AG04449 (cell line): ENCODE measurements at regions not wholly inside any gene's neighbourhood (a gene's known extent, or its start where the extent isn't known, plus 50 kb on each side); places are given as distances from the start of the nearest gene placed in this dataset.

ENCODE experiments used
- CTCF ChIA-PET: fragments of 350-600 bp; formaldehyde crosslinking; extraction: SDS; loops from one replicate; lab custom pipeline; 2021; ENCODE audit warnings: antibody characterized with exemption; lab: Yijun Ruan, JAX
- POLR2A ChIA-PET: fragments of 400-600, 350-600 bp; formaldehyde crosslinking; extraction: SDS; loops from one replicate; lab custom pipeline; 2020; ENCODE audit warnings: antibody characterized with exemption, inconsistent platforms; lab: Yijun Ruan, JAX
- DNase-seq: peaks from one replicate; pipeline ENCODE4 v3.0.0-alpha.2; 2010; ENCODE audit warnings: low read depth, low spot score
- H3K4me3 ChIP-seq: 2 replicates; pipeline ENCODE4 v1.5.1; 2011; ENCODE audit warnings: low read depth, mild to moderate bottlenecking, control low read depth, low read length
- TF ChIP-seq, protein P1 (sequence below): IDR thresholded peaks from one replicate; pipeline ENCODE4 v1.5.1; 2011; ENCODE audit warnings: mild to moderate bottlenecking, moderate library complexity, low read length, control low read depth, inconsistent platforms; ENCODE audit not compliant: insufficient read depth; ENCODE audit errors: missing control alignments

DNA sequence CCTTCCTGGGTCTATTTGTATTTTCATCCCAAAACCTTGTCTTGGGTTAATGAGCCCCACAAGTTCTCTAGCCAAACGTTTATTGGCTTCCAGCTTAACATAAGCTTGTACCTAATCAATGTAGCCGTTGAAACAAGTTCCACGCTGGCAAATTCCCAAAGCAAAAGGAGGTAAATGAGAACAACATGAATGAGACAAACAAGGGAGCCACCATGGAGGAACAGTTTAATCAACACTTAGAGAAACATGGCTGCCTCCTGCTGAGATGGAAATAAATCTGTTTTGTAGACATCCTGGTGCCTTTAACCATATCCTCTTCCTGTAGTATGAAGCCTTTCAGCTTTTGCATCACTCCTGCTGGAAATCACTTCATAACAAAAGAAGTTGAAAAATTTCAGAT lies 166.6 kb upstream of the NFIB start:
- no peak overlapping the region for H3K4me3 ChIP-seq
- TF ChIP-seq, protein P1, sequence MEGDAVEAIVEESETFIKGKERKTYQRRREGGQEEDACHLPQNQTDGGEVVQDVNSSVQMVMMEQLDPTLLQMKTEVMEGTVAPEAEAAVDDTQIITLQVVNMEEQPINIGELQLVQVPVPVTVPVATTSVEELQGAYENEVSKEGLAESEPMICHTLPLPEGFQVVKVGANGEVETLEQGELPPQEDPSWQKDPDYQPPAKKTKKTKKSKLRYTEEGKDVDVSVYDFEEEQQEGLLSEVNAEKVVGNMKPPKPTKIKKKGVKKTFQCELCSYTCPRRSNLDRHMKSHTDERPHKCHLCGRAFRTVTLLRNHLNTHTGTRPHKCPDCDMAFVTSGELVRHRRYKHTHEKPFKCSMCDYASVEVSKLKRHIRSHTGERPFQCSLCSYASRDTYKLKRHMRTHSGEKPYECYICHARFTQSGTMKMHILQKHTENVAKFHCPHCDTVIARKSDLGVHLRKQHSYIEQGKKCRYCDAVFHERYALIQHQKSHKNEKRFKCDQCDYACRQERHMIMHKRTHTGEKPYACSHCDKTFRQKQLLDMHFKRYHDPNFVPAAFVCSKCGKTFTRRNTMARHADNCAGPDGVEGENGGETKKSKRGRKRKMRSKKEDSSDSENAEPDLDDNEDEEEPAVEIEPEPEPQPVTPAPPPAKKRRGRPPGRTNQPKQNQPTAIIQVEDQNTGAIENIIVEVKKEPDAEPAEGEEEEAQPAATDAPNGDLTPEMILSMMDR = no peak
- ChIA-PET CTCF (no interaction called here), POLR2A (no interaction called here)
- DNase-seq = no peak

GRCh38 chr9:14479163-14479560 lies 165.2 kb upstream of the NFIB start:
- no peak overlapping the region for H3K4me3 ChIP-seq
- TF ChIP-seq, protein P1 = no peak
- ChIA-PET POLR2A (no interaction called here), CTCF (no interaction called here)
- no peak for DNase-seq

DNA sequence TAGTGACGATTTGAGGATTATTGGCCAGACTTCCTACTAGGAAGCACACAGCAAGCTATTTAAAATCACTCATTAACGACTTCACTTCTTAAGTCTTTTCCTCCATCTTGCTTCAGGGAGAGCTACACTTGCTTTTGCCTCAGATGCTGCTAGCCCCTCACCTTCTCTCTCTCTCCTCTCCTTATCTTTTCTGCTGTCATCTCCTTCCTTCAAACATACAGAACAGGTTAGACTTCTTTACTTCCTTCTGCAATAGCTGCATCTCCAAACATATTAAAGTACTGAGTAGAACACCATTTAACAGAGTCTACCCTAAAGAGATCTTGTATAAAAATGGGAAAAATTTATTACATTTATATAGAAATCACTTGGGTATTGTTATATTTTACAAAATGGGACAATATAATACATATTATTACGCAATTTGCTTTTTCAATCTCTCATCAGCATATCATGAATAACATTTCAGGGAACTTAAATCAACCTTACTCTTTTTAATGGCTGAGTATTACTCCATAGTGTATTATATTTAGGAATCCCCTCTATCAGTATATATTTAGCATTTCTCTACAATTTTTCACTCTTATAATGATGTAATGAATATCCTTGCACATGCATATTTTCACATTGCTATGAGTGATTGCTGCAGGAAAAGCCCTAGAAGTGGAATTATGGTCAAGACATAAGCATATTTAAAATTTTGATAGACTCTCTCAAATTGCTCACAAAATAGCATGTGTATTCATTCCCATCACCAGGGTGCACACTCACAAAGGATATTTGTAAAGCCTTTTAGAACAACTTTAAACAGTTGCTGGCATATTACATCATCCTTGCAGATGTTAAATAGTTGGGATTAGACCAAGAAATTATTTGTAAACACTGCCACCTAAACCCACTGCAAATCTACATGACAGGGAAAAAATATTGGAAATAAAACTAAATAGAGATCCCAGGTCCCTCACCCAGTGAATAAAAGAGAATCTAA lies 164.5 kb upstream of the NFIB start:
- no peak overlapping the region for H3K4me3 ChIP-seq
- TF ChIP-seq, protein P1 = no peak
- ChIA-PET POLR2A (no interaction called here), CTCF (no interaction called here)
- no peak for DNase-seq

GRCh38 chr9:14471041-14471440 lies 157.1 kb upstream of the NFIB start:
- TF ChIP-seq, protein P1 = no peak
- CTCF ChIA-PET = no interaction called here
- POLR2A ChIA-PET = no interaction called here

DNA sequence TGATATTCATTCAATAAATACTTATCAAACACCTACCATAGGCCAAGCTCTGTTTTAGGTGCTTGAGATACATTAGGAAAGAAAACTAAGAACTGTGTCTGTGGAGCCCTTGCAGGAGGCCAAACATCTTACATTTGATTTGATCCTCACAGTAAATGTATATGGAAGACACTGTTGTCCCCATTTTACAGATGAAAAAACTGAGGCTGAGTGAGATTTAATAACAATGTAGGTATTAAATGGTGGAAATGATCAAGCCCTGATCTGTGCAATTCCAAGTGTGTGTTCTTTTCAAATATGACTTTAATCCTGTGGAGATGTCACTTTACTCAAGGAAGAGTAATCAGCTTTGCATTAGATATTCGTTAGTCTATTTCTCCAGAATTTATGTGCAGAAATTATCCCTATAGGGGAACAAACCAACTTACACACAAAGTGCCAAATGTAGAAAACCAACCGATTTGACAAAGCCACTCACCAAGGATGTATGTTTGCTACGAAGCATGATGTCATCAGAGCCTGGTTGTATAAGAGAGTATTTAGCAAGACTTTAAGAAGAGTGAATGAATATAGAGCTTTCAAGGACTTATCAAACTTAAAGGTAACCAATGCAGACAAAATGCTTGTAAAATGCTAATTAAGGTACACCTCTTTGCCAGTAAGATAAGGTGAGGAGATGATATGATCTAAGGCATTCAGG lies 153.9 kb upstream of the NFIB start:
- ChIA-PET CTCF (no interaction called here), POLR2A (no interaction called here)
- DNase-seq = no peak
- TF ChIP-seq, protein P1 = no peak
- H3K4me3 ChIP-seq = no peak overlapping the region

More at GRCh38 chr9:14471041-14471440, 157.1 kb upstream of the NFIB start:
- DNase-seq = no peak
- H3K4me3 ChIP-seq = no peak overlapping the region

GRCh38 chr9:14466828-14467227 lies 152.9 kb upstream of the NFIB start:
- H3K4me3 ChIP-seq = no peak overlapping the region
- POLR2A ChIA-PET = no interaction called here
- CTCF ChIA-PET = interaction anchor here (0.9 to 1.4 kb wide), 4 partner anchors 298 to 303 kb away, joined by 3 to 4 read pairs (median 4); no protein-coding TSS in a partner anchor
- no peak for DNase-seq
- TF ChIP-seq, protein P1 = no peak
